ENCODE measurements at regions not wholly inside any gene's neighbourhood (a gene's known extent, or its start where the extent isn't known, plus 50 kb on each side); places are given as distances from the start of the nearest gene placed in this dataset.

GRCh38 chr5:163889369-163889768 lies 383.9 kb downstream of the MAT2B start:
- Histone ChIP-seq H3K4me1 (ENCODE audit: insufficient read depth, low read length, poor library complexity, severe bottlenecking) (no peaks in the 10 kb centered on the region), H3K79me2 (ENCODE audit: insufficient read depth, low read depth, low read length) (no peaks in the 10 kb centered on the region), H3K4me2 (ENCODE audit: low read length) (no peak overlapping the region), H3K27ac (ENCODE audit: low read depth, low read length, poor library complexity, severe bottlenecking) (no peak overlapping the region), H3K4me3 (ENCODE audit: low read depth, low read length, poor library complexity, severe bottlenecking) (no peak overlapping the region), H3K36me3 (ENCODE audit: insufficient read depth, low read length) (no peaks in the 10 kb centered on the region), H4K20me1 (ENCODE audit: insufficient read depth, low read length) (no peaks in the 10 kb centered on the region), H3K9me3 (ENCODE audit: low read length) (no peaks in the 10 kb centered on the region), H3K9me2 (ENCODE audit: insufficient read depth, low read length) (no peaks in the 10 kb centered on the region), H2AFZ (ENCODE audit: low read length) (no peak overlapping the region)
- POLR2A ChIA-PET = interaction anchor here (0.7 to 1.3 kb wide), 4 partner anchors 10 to 85 kb away, joined by 3 to 4 read pairs (median 4); no protein-coding TSS in a partner anchor
- CTCF ChIA-PET (ENCODE audit: unreplicated experiment) = no interaction called here
- TF ChIP-seq EZH2phosphoT487 (IDR thresholded peaks at IDR 0.05; ENCODE audit: borderline replicate concordance, low read depth, low read length) (no peak), CTCF (conservative IDR thresholded peaks at IDR 0.05; ENCODE audit: low read length) (no peak)
- intact Hi-C loops (cut with micrococcal nuclease; ENCODE audit: unreplicated experiment) = no loop called here
- no TSS peak for BruUV-seq (replicated peaks)
- DNase-seq (ENCODE audit: low spot score) = no peak

GRCh38 chr5:163890261-163890660 lies 384.8 kb downstream of the MAT2B start:
- Histone ChIP-seq H4K20me1 (ENCODE audit: insufficient read depth, low read length) (no peaks in the 10 kb centered on the region), H2AFZ (ENCODE audit: low read length) (no peak overlapping the region), H3K79me2 (ENCODE audit: insufficient read depth, low read depth, low read length) (no peaks in the 10 kb centered on the region), H3K4me1 (ENCODE audit: insufficient read depth, low read length, poor library complexity, severe bottlenecking) (no peaks in the 10 kb centered on the region), H3K9me2 (ENCODE audit: insufficient read depth, low read length) (no peaks in the 10 kb centered on the region), H3K4me2 (ENCODE audit: low read length) (no peak overlapping the region), H3K27ac (ENCODE audit: low read depth, low read length, poor library complexity, severe bottlenecking) (no peak overlapping the region), H3K4me3 (ENCODE audit: low read depth, low read length, poor library complexity, severe bottlenecking) (no peak overlapping the region), H3K9me3 (ENCODE audit: low read length) (no peaks in the 10 kb centered on the region; the same call in 1 of the 2 replicates), H3K36me3 (ENCODE audit: insufficient read depth, low read length) (no peaks in the 10 kb centered on the region)
- TF ChIP-seq EZH2phosphoT487 (IDR thresholded peaks at IDR 0.05; ENCODE audit: borderline replicate concordance, low read depth, low read length) (no peak), CTCF (conservative IDR thresholded peaks at IDR 0.05; ENCODE audit: low read length) (no peak)
- no peak for DNase-seq (ENCODE audit: low spot score)
- no TSS peak for BruUV-seq (replicated peaks)
- POLR2A ChIA-PET = interaction anchor here (0.5 kb wide), 1 partner anchor 21 kb away, joined by 3 read pairs; no protein-coding TSS in a partner anchor
- intact Hi-C loops (cut with micrococcal nuclease; ENCODE audit: unreplicated experiment) = no loop called here
- CTCF ChIA-PET (ENCODE audit: unreplicated experiment) = no interaction called here

- Histone ChIP-seq H3K4me3 (ENCODE audit: low read depth, low read length, poor library complexity, severe bottlenecking) (no peak overlapping the region), H3K36me3 (ENCODE audit: insufficient read depth, low read length) (no peaks in the 10 kb centered on the region), H3K4me2 (ENCODE audit: low read length) (no peak overlapping the region), H3K79me2 (ENCODE audit: insufficient read depth, low read depth, low read length) (no peaks in the 10 kb centered on the region), H2AFZ (ENCODE audit: low read length) (no peak overlapping the region), H3K9me3 (ENCODE audit: low read length) (no peaks in the 10 kb centered on the region; the same call in 1 of the 2 replicates), H3K4me1 (ENCODE audit: insufficient read depth, low read length, poor library complexity, severe bottlenecking) (no peaks in the 10 kb centered on the region), H3K9me2 (ENCODE audit: insufficient read depth, low read length) (no peaks in the 10 kb centered on the region), H3K27ac (ENCODE audit: low read depth, low read length, poor library complexity, severe bottlenecking) (no peak overlapping the region), H4K20me1 (ENCODE audit: insufficient read depth, low read length) (no peaks in the 10 kb centered on the region)
- TF ChIP-seq CTCF (conservative IDR thresholded peaks at IDR 0.05; ENCODE audit: low read length) (no peak), EZH2phosphoT487 (IDR thresholded peaks at IDR 0.05; ENCODE audit: borderline replicate concordance, low read depth, low read length) (no peak)
- POLR2A ChIA-PET = no interaction called here
- no TSS peak for BruUV-seq (replicated peaks)
- no peak for DNase-seq (ENCODE audit: low spot score)
- CTCF ChIA-PET (ENCODE audit: unreplicated experiment) = no interaction called here
- intact Hi-C loops (cut with micrococcal nuclease; ENCODE audit: unreplicated experiment) = no loop called here
These were observed 387.9 kb downstream of the MAT2B start for GRCh38 chr5:163893281-163893680.
